ENCODE measurements at regions not wholly inside any gene's neighbourhood (a gene's known extent, or its start where the extent isn't known, plus 50 kb on each side); places are given as distances from the start of the nearest gene placed in this dataset.
"Not testable (repeated sequence)": the region's sequence is repeated elsewhere in the genome, so short reads cannot be mapped to it uniquely, and the experiment has no call there.

DNA sequence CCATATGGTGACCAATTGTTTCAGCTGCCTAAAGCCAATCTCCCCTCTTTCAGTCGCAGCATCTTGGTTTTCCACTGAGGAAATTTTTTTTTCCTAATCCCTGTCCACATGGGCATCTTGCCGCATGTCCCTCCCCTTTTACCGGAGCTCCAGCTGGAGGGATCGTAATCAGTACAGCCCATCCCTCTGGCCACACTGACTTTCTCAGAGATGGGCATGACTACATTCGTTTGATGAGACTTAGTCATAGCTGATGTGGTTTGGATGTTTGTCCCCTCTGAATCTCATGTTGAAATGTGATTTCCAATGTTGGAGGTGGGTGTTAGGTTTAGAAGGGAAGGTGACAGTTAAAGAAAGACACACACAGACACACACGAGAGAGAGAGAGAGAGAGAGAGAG lies 186.8 kb upstream of the CXCL12 start:
- ATAC-seq (no peak), DNase-seq (ENCODE audit: low spot score in 2 of 2) (no peak)
- Mint-ChIP-seq H3K4me3 (no peak overlapping the region), H3K9me3 (no peaks in the 10 kb centered on the region), H3K4me1 (no peaks in the 10 kb centered on the region), H3K27ac (no peak overlapping the region), H3K36me3 (no peaks in the 10 kb centered on the region)

DNA sequence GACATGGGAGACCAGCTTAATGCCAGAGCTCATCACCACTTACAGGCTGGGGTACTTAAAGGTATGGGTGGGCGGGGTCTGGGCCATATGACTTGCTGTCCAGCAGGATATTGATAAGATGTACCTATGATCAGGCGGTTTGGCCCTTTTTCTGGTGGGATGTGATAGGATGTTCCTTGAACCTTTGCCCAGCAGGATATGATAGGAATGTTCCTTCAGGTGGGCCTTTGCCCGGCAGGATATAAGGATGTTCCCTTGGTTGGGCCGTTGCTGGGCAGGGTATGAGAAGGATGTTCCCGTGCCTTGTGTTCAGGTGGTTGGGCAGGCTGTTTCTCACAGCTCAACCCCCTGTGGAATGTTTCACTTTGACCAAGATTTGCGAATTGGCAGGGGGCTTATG lies 187.2 kb upstream of the CXCL12 start:
- Mint-ChIP-seq H3K36me3 (no peaks in the 10 kb centered on the region), H3K9me3 (no peaks in the 10 kb centered on the region), H3K4me3 (no peak overlapping the region), H3K27ac (no peak overlapping the region), H3K4me1 (no peaks in the 10 kb centered on the region)
- ATAC-seq (no peak), DNase-seq (ENCODE audit: low spot score in 2 of 2) (no peak)

DNA sequence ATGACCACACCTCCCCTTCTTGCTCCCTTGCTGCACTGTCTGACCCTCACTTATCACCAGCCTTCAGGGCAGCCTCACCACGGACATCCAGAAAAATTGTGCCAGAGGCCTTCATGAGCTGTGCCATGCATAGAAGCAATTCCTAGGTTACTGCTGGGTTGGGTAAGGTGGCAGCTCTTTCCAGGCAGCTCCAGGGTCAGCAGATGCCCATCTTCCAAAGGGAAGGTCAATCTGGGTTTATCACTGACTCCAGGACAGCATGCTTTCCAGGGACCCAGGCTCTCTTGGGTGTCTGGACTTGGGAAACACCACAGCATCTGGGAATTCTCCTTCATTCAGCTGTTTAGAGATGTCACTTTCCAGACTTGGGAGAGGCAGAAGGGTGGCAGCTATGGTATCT lies 188.9 kb upstream of the CXCL12 start:
- no peaks in the 10 kb centered on the region for H3K9me3 Mint-ChIP-seq
- no peaks in the 10 kb centered on the region for H3K36me3 Mint-ChIP-seq
- ATAC-seq (no peak), DNase-seq (ENCODE audit: low spot score in 2 of 2) (no peak)
- no peak overlapping the region for H3K4me3 Mint-ChIP-seq
- H3K4me1 Mint-ChIP-seq: no peaks in the 10 kb centered on the region
- no peak overlapping the region for H3K27ac Mint-ChIP-seq

DNA sequence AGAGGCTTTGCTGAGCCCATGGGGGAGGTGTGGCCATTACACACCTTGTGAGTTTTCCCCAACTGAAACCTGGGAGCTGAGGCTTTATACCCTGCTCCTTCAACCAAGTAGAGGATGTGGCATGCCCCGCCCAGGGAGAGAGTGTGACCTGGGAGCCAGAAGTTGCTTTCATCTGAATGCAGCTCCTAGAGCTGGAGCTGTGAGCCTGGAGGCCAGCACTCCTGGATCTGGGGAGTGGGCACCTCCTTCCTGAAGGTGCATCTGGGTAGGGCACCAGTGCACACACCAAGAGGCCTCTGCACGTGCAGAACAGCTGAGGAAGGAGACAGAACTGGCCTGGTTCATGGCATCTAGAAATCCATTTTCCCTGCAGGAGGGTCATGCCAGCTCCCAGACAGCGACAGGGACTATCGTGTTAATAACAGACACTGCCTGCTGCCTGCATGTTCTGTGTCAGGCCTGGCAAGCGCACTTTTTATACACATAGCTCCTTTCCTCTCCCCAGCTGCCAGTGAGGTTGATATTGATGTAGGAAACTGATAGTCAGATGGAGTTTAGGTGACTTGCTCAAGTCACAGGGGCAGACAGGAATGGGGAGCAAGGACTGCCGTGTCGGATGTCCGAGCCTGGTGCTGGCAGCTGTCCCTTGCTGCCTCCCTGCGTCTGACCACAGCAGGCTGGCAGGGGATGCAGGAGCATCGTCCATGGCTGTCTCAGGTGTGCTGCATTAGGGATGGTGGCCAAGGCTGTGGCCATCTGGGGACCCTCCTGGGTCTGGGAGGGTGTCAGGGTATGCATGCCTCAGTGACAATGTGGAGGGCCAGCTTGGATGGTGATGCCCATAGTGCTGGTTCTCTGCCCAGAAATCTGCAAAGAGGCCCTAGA lies 189.9 kb upstream of the CXCL12 start:
- Mint-ChIP-seq H3K36me3 (no peaks in the 10 kb centered on the region), H3K27ac (no peak overlapping the region), H3K4me3 (no peak overlapping the region), H3K4me1 (no peaks in the 10 kb centered on the region), H3K9me3 (no peaks in the 10 kb centered on the region)
- ATAC-seq (no peak), DNase-seq (ENCODE audit: low spot score in 2 of 2) (no peak)

DNA sequence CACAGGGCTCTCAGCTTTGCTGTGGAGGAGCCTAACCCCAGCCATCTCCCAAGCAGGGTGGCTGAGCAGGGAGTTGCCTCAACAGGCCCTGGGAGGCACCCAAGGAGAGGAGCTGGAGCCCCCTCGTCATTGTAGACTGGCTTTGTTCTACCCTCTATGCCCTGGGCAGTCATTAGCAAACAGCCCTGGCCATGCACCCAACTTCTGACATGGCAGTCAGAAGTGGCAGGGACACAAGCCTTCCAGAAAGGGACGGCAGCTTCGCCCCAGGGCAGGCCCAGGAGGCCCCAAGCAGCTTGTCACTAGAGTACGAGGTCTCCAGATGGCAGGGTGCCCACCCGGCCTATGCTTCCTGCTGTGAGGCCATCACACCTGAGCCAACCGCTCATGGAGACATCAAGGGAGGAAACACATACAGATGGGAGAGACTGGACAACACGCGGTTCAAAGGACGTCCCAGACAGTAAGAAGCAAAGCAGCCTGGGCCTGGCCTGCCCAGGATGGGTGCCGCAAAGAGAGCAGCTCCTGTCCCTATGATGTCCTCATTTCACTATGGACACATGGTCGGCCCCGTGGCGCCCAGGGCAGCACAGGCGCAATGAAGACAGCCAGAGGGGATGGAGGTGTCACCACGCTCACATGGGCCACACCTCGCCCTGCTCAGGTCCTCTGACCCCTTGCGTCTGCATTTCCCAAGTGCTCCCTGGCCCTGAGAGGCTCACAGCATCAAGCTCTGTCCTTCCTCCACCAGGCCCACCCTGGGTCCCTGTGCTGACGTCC lies 190.9 kb upstream of the CXCL12 start:
- H3K27ac Mint-ChIP-seq: no peak overlapping the region
- peak; percentile 31 for ATAC-seq
- H3K9me3 Mint-ChIP-seq: no peaks in the 10 kb centered on the region
- no peak for DNase-seq (ENCODE audit: low spot score in 2 of 2)
- no peaks in the 10 kb centered on the region for H3K36me3 Mint-ChIP-seq
- H3K4me3 Mint-ChIP-seq: no peak overlapping the region
- H3K4me1 Mint-ChIP-seq: no peaks in the 10 kb centered on the region

DNA sequence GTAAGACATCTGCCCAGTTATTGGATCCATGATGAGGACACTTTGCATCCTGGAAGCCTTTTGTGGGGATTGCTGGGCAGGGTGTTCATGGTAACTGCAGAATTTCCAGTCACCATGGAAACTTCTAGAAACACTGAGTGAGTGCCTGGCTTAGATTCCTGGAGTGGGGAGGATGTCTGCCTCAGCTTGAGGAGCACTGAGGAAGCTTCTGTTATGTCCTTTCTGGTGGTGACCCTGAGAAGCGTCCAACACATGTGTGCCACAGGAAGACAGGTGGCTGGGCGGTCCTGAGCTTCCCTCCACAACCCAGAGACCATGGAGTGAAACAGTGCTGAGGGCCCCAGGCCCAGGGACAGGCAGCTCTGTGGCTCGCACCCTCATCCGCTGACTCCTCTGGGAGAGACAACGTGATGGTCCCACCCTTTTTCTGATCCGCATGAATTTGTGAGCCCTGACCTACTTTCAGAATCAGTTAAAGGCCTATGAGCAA lies 191.8 kb upstream of the CXCL12 start:
- H3K36me3 Mint-ChIP-seq: no peaks in the 10 kb centered on the region
- no peaks in the 10 kb centered on the region for H3K4me1 Mint-ChIP-seq
- DNase-seq (ENCODE audit: low spot score in 2 of 2): no peak
- H3K9me3 Mint-ChIP-seq: no peaks in the 10 kb centered on the region
- no peak for ATAC-seq
- H3K4me3 Mint-ChIP-seq: no peak overlapping the region
- H3K27ac Mint-ChIP-seq: no peak overlapping the region

DNA sequence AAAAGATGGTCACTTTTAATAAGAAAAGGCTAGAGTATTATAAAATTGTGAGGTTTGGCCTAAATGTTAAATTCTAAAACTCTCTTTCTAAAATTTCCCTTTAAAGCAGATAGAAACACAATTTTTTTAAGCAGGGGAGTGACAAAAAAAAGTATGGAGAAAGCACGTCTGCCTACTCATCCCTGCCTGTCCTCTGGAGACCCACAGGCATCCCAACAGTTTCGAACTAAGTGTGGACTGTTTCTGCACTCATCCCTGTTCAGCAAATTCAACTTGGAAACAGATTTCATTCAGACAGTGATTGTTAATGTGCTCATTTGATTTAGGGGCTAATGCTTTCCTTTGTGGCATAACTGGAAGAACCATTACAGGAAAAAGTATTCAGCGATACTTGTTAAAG lies 192.6 kb upstream of the CXCL12 start:
- no peaks in the 10 kb centered on the region for H3K4me1 Mint-ChIP-seq
- DNase-seq (ENCODE audit: low spot score in 2 of 2) (no peak), ATAC-seq (no peak)
- H3K36me3 Mint-ChIP-seq: no peaks in the 10 kb centered on the region
- H3K27ac Mint-ChIP-seq: no peak overlapping the region
- no peaks in the 10 kb centered on the region for H3K9me3 Mint-ChIP-seq
- H3K4me3 Mint-ChIP-seq: no peak overlapping the region

DNA sequence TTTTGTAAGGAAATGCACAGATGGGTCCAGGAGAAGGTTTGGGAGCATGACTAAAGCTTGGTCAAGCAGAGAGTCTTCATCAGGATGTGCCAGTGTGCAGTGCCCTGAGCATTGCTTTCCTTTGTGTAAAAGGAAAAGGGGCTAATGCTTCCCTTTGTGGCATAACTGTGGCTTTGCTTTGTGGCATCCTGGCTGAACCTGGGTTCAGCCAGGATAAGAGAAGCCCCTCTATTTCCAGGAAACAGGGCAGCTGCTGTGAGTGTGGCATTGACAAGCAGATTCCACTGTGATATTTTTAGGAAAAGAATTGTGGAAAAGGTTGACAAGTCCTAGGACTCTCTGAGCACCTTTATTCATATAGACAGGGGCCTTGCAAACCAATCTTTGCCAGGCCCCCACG lies 193.4 kb upstream of the CXCL12 start:
- Mint-ChIP-seq H3K4me1 (no peaks in the 10 kb centered on the region), H3K4me3 (no peak overlapping the region), H3K36me3 (no peaks in the 10 kb centered on the region), H3K27ac (no peak overlapping the region), H3K9me3 (no peaks in the 10 kb centered on the region)
- no peak for DNase-seq (ENCODE audit: low spot score in 2 of 2)
- no peak for ATAC-seq

DNA sequence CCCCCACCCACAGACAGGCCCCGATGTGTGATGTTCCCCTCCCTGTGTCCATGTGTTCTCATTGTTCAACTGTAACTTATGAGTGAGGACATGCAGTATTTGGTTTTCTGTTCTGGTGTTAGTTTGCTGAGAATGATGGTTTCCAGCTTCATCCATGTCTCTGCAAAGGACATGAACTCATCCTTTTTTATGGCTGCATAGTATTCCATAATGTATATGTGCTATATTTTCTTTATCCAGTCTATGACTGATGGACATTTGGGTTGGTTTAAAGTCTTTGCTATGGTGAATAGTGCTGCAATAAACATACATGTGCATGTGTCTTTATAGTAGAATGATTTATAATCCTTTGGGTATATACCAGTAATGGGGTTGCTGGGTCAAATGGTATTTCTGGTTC lies 194.1 kb upstream of the CXCL12 start:
- not testable (repeated sequence) for DNase-seq (ENCODE audit: low spot score in 2 of 2); ATAC-seq; H3K27ac Mint-ChIP-seq; H3K4me3 Mint-ChIP-seq; H3K4me1 Mint-ChIP-seq; H3K36me3 Mint-ChIP-seq; H3K9me3 Mint-ChIP-seq

DNA sequence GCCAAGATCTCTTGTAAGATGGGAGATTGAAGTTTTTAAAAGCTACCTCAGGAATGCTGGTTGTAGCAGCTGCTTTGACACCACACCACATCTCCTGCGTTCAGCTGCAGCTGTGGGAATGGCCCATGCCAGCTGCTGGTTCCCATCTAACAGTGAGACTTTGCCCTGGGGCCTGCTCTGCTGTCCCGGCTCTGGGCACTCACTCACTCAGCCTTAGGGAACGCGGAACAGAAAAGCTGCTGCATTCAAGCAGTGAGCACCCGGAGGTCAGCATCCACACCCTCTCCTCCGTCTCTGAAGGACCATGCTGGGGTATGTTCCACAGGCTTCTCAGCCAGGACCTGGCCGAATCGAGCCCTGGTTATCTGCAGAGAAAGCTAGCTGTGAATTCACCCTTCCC lies 197.1 kb upstream of the CXCL12 start:
- no peaks in the 10 kb centered on the region for H3K4me1 Mint-ChIP-seq
- H3K9me3 Mint-ChIP-seq: no peaks in the 10 kb centered on the region
- peak; percentile 28 for ATAC-seq
- H3K36me3 Mint-ChIP-seq: no peaks in the 10 kb centered on the region
- no peak overlapping the region for H3K4me3 Mint-ChIP-seq
- H3K27ac Mint-ChIP-seq: no peak overlapping the region
- no peak for DNase-seq (ENCODE audit: low spot score in 2 of 2)

DNA sequence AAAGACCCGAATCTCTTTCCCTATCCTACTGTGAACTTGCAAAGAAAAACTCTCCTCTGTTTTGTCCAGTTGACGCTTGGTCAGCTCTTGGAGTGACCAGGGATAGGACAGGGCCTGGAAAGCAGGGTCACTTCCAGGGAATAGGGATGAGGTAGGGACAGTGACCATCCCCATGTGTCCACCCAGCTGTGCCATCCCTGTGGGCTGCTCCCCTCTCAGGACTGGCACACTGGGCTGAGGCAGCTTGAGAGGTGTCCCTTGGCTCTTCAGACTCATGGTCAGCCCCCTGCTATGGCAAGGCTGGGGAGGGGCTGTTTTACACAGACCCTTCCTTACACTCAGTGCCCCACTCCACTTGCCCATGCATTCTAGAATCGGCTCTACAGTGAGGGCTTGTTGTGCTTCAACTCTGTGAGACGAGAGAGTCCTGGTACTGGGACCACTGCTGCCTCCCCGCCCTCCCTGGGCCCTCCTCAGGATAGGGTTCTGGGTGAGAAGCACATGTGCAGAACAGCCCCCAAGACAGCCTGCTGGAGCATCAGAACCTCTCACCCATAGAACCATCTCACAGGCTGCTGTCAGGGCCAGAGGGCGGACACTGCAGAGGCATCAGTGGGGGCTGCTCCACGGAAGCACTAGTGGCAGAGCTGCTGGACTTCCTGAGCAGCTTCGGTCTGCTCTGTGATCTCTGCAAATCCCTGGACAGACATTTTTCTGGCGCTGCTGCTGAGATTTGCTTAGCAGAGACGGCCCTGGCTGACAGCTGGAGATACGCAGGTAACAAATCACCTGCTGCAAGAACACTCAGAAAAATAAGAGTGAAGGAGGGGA lies 202.8 kb upstream of the CXCL12 start:
- peak; percentile 33 for ATAC-seq
- Mint-ChIP-seq H3K4me1 (no peaks in the 10 kb centered on the region), H3K36me3 (no peaks in the 10 kb centered on the region), H3K9me3 (no peaks in the 10 kb centered on the region), H3K4me3 (no peak overlapping the region), H3K27ac (no peak overlapping the region)
- DNase-seq (ENCODE audit: low spot score in 2 of 2): no peak

DNA sequence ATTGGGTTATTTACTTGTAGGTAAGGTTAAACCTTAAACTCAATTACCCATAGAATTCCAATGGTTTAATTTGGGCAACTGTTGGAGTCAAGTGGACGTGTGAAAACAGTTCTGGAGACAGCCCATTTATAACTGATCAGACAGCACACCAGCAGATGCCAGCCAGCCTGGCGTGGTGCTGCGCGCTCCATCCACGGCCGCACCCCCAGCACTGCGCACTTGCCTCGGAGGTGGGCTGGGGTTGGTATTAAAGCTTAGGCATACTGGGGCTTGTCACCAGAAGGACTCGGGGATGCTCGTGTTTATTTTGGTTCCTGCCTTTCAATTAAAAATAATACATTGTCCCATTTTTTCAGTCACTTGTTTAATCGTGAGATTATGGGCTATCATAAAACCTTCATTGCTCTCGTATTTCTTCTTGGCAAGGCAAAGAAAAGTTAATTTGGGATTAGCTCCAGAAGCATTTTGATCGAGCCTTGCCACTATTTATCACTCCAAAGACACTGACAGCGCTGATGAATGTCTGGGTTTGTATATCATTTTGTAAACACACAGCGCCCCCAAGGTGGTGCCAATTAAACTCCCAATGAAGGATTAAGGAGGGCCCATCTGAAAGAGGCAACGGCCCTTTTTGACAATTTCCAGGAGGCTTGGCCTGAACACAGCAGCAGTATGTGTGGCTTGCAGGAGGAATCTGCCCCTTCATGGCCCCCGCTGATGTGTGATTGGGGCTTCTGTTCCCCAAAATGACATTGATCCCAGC lies 204.5 kb upstream of the CXCL12 start:
- H3K27ac Mint-ChIP-seq: no peak overlapping the region

DNA sequence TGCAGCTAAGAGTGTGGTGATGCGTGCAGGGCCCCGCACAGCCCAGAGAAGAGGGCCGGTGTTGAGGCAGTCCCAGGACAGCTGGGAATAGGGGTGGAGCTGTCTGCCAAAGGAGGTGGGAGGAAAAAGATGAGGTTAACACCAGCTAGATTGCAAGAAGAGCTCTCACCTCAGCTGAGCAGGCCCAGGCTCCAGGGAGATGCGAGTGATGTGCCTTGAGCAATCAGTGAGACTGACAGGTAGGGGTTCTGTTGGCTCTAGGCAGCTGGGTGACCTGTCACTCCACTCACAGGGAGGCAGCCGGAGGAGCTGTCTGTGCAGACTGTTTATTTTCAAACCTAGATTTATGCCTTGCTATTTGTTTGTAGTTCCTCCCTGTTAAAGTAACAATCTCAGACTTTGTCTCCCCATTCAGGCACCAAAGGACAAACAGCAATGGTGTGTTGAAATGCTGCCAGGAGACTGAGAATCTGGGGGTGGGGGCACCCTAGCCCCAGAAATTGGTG lies 205.1 kb upstream of the CXCL12 start:
- Mint-ChIP-seq H3K4me1 (no peaks in the 10 kb centered on the region), H3K36me3 (no peaks in the 10 kb centered on the region), H3K9me3 (no peaks in the 10 kb centered on the region), H3K27ac (no peak overlapping the region), H3K4me3 (no peak overlapping the region)
- no peak for DNase-seq (ENCODE audit: low spot score in 2 of 2)
- no peak for ATAC-seq

More for the DNA sequence above, 204.5 kb upstream of the CXCL12 start:
- DNase-seq (ENCODE audit: low spot score in 2 of 2): no peak
- no peak overlapping the region for H3K4me3 Mint-ChIP-seq
- ATAC-seq: no peak
- H3K36me3 Mint-ChIP-seq: no peaks in the 10 kb centered on the region
- no peaks in the 10 kb centered on the region for H3K9me3 Mint-ChIP-seq
- H3K4me1 Mint-ChIP-seq: no peaks in the 10 kb centered on the region

DNA sequence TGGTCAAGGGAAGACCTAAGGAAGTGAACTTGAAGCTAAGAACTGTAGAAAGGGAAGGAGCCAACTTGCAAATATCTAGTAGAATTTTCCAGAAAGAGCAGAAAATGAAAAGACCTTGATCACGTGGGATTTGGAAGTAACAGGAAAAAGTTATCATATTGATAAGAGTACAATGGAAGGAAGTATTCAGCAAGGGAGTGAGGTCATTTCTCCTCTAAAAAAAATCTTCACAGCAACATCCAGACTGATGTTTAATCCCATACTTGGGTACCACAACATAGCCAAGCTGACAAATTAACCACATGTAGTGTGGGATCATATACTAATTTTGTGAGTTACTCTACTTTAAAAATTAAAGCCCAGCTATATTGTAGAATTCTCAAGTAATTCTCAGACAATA lies 207.0 kb upstream of the CXCL12 start:
- H3K4me3 Mint-ChIP-seq: no peak overlapping the region
- H3K36me3 Mint-ChIP-seq: no peaks in the 10 kb centered on the region
- no peak overlapping the region for H3K27ac Mint-ChIP-seq
- ATAC-seq: no peak
- H3K9me3 Mint-ChIP-seq: peaks cover 1% of the 10 kb centered on the region
- H3K4me1 Mint-ChIP-seq: no peaks in the 10 kb centered on the region
- no peak for DNase-seq (ENCODE audit: low spot score in 2 of 2)
